Spleen (tissue), 11 donors: ENCODE measurements at regions not wholly inside any gene's neighbourhood (a gene's known extent, or its start where the extent isn't known, plus 50 kb on each side); places are given as distances from the start of the nearest gene placed in this dataset.

Experiments used
- DNase-seq: peaks from one replicate; pipeline ENCODE4 v3.0.0-alpha.2; 2020
- H3K27ac ChIP-seq, 8 donors: fragments of 200-600 bp; sonication (generic) in 7 of 8; 1 replicate in 4 of 8; 2 replicates in 4 of 8; pipeline versions ENCODE4 v1.5.0 to v1.8.0; 2016 to 2021; ENCODE audit warnings: inconsistent platforms in 4 of 8, mild to moderate bottlenecking in 4 of 8, moderate library complexity in 1 of 8
- H3K27me3 ChIP-seq, 7 donors: fragments of 200-600 bp; sonication (generic) in 6 of 7; replicated peaks in 1 of 7; 1 replicate in 4 of 7; 2 replicates in 3 of 7; pipeline versions ENCODE4 v1.5.0 to v1.8.0; 2016 to 2021; ENCODE audit warnings: inconsistent platforms in 3 of 7, mild to moderate bottlenecking in 1 of 7
- H3K36me3 ChIP-seq, 6 donors: fragments of 200-600 bp; sonication (generic) in 5 of 6; 1 replicate in 4 of 6; 2 replicates in 2 of 6; pipeline versions ENCODE4 v1.5.0 to v1.8.0; 2016 to 2021; ENCODE audit warnings: inconsistent platforms in 2 of 6
- H3K4me1 ChIP-seq, 6 donors: fragments of 200-600 bp; sonication (generic) in 5 of 6; 1 replicate in 3 of 6; 2 replicates in 3 of 6; pipeline versions ENCODE4 v1.5.0 to v1.8.0; 2016 to 2021; ENCODE audit warnings: inconsistent platforms in 3 of 6
- H3K4me3 ChIP-seq, 8 donors: fragments of 200-600 bp; sonication (generic) in 7 of 8; 1 replicate in 4 of 8; 2 replicates in 4 of 8; pipeline versions ENCODE4 v1.5.0 to v1.8.0; 2016 to 2021; ENCODE audit warnings: inconsistent platforms in 4 of 8, mild to moderate bottlenecking in 4 of 8, moderate library complexity in 2 of 8
- H3K9me3 ChIP-seq, 8 donors: fragments of 200-600 bp; sonication (generic) in 7 of 8; 1 replicate in 4 of 8; 2 replicates in 4 of 8; pipeline versions ENCODE4 v1.5.0 to v1.8.0; 2016 to 2021; ENCODE audit warnings: inconsistent platforms in 4 of 8
- POLR2A ChIP-seq, 3 donors: fragments of 450-650 bp; IDR thresholded peaks; one replicate each; pipeline ENCODE4 v1.5.1; 2017; ENCODE audit warnings: antibody characterized with exemption in 3 of 3, mild to moderate bottlenecking in 1 of 3
- POLR2AphosphoS5 ChIP-seq, 3 donors: sonication (generic); formaldehyde crosslinking; IDR thresholded peaks; one replicate each; pipeline ENCODE4 v1.5.1; 2017; ENCODE audit warnings: antibody characterized with exemption in 3 of 3
- WGBS, 5 donors: extraction: QIAGEN DNeasy Blood & Tissue Kit in 3 of 5; methylation state at CpG; one replicate each; pipeline versions ENCODE4 v1.1.5 to v1.1.7; 2013 to 2018; 5-methylcytosine and 5-hydroxymethylcytosine counted together
- intact Hi-C: fragments of 100-400 bp; cut with DNase I; formaldehyde crosslinking; loops from one replicate; pipeline ENCODE4 v1.15.0; 2023; ENCODE audit warnings: low total_unique reads
- TF ChIP-seq, protein P1 (sequence below), 11 experiments: fragments of 200-600 bp in 7 of 11; fragments of 450-650 bp in 4 of 11; sonication (generic) in 4 of 11; IDR thresholded peaks in 8 of 11; conservative IDR thresholded peaks in 3 of 11; 1 replicate in 7 of 11; 2 replicates in 4 of 11; pipeline versions ENCODE4 v1.4.0 to v1.8.0; 2016 to 2021; ENCODE audit warnings: antibody characterized with exemption in 11 of 11, inconsistent platforms in 4 of 11, mild to moderate bottlenecking in 1 of 11
- donor health status: healthy with polysubstance abuse.
- donor health status: DM: no; HTN: no; CAD: no; lungs with moderate emphysema.
- donor health status: DM: no; HTN: no; CAD: no.
- donor health status: Bipolar disorder and iron deficiency.
- donor health status: healthy.
- donor health status: DM: no; HTN: no; CAD: no.
- donor health status: DM: yes; HTN: yes; CAD: no.

DNA sequence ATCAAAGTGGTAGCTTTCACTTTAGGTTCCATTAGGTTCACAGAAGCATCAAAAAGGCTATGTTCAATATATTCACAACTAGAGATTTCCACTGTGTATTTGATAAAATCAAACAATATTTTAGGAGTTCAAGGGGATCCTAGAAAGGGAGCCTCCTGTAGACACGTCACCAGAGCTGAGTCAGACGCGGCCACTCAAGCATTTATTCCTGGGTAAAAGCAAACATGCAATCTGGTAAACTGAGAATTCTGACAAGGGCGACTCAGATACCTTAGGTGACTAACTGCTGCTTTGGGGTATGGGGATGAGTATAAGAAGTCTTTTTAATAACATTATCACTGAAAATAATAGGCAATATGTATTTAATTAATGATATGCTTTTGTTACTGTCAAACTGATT lies 118.7 kb upstream of the HMGN3 start:
- no peaks in the 10 kb centered on the region for H3K36me3 ChIP-seq
- no peaks in the 10 kb centered on the region for H3K27me3 ChIP-seq
- TF ChIP-seq POLR2AphosphoS5 (IDR thresholded peaks at IDR 0.05), result no peak
- TF ChIP-seq POLR2A (IDR thresholded peaks at IDR 0.05), result no peak
- TF ChIP-seq, protein P1, sequence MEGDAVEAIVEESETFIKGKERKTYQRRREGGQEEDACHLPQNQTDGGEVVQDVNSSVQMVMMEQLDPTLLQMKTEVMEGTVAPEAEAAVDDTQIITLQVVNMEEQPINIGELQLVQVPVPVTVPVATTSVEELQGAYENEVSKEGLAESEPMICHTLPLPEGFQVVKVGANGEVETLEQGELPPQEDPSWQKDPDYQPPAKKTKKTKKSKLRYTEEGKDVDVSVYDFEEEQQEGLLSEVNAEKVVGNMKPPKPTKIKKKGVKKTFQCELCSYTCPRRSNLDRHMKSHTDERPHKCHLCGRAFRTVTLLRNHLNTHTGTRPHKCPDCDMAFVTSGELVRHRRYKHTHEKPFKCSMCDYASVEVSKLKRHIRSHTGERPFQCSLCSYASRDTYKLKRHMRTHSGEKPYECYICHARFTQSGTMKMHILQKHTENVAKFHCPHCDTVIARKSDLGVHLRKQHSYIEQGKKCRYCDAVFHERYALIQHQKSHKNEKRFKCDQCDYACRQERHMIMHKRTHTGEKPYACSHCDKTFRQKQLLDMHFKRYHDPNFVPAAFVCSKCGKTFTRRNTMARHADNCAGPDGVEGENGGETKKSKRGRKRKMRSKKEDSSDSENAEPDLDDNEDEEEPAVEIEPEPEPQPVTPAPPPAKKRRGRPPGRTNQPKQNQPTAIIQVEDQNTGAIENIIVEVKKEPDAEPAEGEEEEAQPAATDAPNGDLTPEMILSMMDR (IDR thresholded peaks at IDR 0.05 in 8 of 11, conservative IDR thresholded peaks at IDR 0.05 in 3 of 11), result no peak
- DNase-seq, result no peak
- H3K27ac ChIP-seq, result no peak overlapping the region
- intact Hi-C loops, result no loop called here
- peaks cover 0 to 23% (median 16%) of the 10 kb centered on the region in 8 donors for H3K9me3 ChIP-seq
- H3K4me3 ChIP-seq, result no peak overlapping the region
- WGBS, 5 donors, result 84 to 94% (median 88%) methylated on average over 4 of the region's 4 CpGs
- H3K4me1 ChIP-seq, result no peaks in the 10 kb centered on the region

DNA sequence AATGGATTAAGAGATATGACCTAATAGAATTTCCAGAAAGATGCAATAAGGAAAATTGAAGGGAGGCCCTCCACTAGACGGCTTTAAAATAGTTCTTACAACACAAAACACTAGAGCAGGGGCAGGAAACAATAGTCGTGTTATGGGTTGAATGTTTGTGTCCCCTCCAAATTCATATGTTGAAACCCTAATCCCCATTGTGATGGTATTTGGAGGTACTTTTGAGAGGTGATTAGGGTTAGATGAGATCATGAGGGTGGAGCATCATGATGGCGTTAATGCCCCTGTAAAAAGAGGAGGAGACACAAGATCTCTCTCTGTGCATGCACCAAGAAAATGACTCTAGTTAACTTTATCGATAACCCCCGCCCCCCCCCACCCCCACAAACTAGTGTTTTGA lies 104.0 kb upstream of the HMGN3 start:
- DNase-seq, result no peak
- H3K4me1 ChIP-seq, result no peaks in the 10 kb centered on the region
- TF ChIP-seq POLR2A (IDR thresholded peaks at IDR 0.05) (no peak), POLR2AphosphoS5 (IDR thresholded peaks at IDR 0.05) (no peak)
- TF ChIP-seq, protein P1 (IDR thresholded peaks at IDR 0.05 in 8 of 11, conservative IDR thresholded peaks at IDR 0.05 in 3 of 11), result no peak
- no peak overlapping the region for H3K4me3 ChIP-seq
- H3K36me3 ChIP-seq, result no peaks in the 10 kb centered on the region
- intact Hi-C loops, result no loop called here
- H3K9me3 ChIP-seq, result no peaks in the 10 kb centered on the region
- no peaks in the 10 kb centered on the region for H3K27me3 ChIP-seq
- H3K27ac ChIP-seq, result no peak overlapping the region
- WGBS, 5 donors, result 60 to 70% (median 68%) methylated on average over 5 of the region's 5 CpGs

DNA sequence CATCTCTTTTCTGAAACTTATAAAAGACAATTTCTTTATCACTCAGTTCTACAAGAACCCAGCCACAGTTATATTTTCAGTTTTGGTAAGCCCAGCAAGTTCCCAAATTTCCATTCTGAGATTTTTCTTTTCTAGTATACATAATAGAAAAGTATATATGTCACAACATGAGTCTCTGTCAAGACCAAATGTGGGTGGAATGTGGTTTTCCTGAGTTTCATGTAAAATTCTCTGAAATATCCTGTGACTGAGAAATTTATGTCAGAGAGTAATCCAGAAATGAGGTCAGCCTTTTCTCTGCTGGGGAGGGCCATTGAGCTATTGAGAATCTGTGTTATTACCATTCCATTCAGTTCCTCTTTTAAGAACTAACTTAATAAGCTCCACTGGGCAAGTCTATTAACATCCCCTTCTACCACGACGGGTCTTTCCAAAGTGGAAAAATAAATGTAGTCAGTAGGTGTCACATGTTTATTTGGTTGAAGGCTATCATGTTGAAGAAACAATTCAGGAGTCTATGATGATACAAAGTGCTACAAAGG lies 100.7 kb upstream of the HMGN3 start:
- TF ChIP-seq, protein P1 (IDR thresholded peaks at IDR 0.05 in 8 of 11, conservative IDR thresholded peaks at IDR 0.05 in 3 of 11), result no peak
- TF ChIP-seq POLR2A (IDR thresholded peaks at IDR 0.05) (no peak), POLR2AphosphoS5 (IDR thresholded peaks at IDR 0.05) (no peak)
- Histone ChIP-seq H3K9me3 (no peaks in the 10 kb centered on the region), H3K27me3 (no peaks in the 10 kb centered on the region), H3K27ac (no peak overlapping the region), H3K4me3 (no peak overlapping the region), H3K4me1 (no peaks in the 10 kb centered on the region), H3K36me3 (no peaks in the 10 kb centered on the region)
- no peak for DNase-seq
- intact Hi-C loops, result no loop called here
- WGBS, 5 donors, result 24 to 45% (median 42%) methylated on average over 2 of the region's 2 CpGs

DNA sequence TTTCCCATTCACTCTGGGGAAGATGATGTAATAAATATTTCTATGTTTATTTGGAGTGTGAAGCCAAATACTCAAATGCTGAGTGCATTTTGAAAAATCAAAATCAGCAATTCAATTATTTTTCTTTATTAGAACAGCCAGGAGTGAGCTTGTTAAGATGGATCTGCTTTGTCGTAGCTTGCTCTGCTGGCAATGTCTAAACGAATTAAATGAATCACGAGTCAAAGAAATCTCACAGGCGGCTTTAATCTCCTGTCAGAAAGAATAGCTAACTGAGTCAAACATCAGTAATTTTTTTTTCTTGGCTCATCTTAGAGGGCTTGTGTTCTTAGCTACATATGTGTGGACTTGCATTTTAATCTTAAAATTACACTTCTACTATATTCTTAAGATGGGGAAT lies 100.2 kb upstream of the HMGN3 start:
- Histone ChIP-seq H3K9me3 (no peaks in the 10 kb centered on the region), H3K4me1 (no peaks in the 10 kb centered on the region), H3K27me3 (no peaks in the 10 kb centered on the region), H3K27ac (no peak overlapping the region), H3K36me3 (no peaks in the 10 kb centered on the region), H3K4me3 (no peak overlapping the region)
- DNase-seq, result no peak
- TF ChIP-seq, protein P1 (IDR thresholded peaks at IDR 0.05 in 8 of 11, conservative IDR thresholded peaks at IDR 0.05 in 3 of 11), result no peak
- TF ChIP-seq POLR2AphosphoS5 (IDR thresholded peaks at IDR 0.05) (no peak), POLR2A (IDR thresholded peaks at IDR 0.05) (no peak)
- intact Hi-C loops, result no loop called here
- WGBS, 5 donors, result 61 to 89% (median 78%) methylated on average over 4 of the region's 4 CpGs
